Testis (tissue), 2 donors: ENCODE measurements at regions not wholly inside any gene's neighbourhood (a gene's known extent, or its start where the extent isn't known, plus 50 kb on each side); places are given as distances from the start of the nearest gene placed in this dataset.
A peak's percentile ranks its signal among the peaks of the same experiment; 100 is the strongest.

Source experiments
- DNase-seq: peaks from one replicate; pipeline ENCODE4 v3.0.0-alpha.2; 2019
- H3K27ac ChIP-seq, 2 donors: fragments of 200-600 bp; sonication (generic); one replicate each; pipeline ENCODE4 v1.5.1; 2019
- H3K27me3 ChIP-seq: fragments of 200-600 bp; sonication (generic); one replicate; pipeline ENCODE4 v1.5.1; 2019
- H3K36me3 ChIP-seq: fragments of 200-600 bp; sonication (generic); one replicate; pipeline ENCODE4 v1.5.1; 2017; ENCODE audit warnings: low read depth; ENCODE audit errors: missing control alignments
- H3K4me1 ChIP-seq: fragments of 200-600 bp; sonication (generic); one replicate; pipeline ENCODE4 v1.5.1; 2019
- H3K4me3 ChIP-seq, 2 donors: fragments of 200-600 bp; sonication (generic); one replicate each; pipeline ENCODE4 v1.5.1; 2017 to 2019
- H3K9me3 ChIP-seq: fragments of 200-600 bp; sonication (generic); one replicate; pipeline ENCODE4 v1.5.1; 2017
- POLR2A ChIP-seq: fragments of 450-650 bp; IDR thresholded peaks from one replicate; pipeline ENCODE4 v1.6.1; 2017; ENCODE audit warnings: antibody characterized with exemption, mild to moderate bottlenecking, moderate library complexity
- WGBS, 2 donors: methylation state at CpG; one replicate each; pipeline ENCODE4 v1.1.5; 2018; 5-methylcytosine and 5-hydroxymethylcytosine counted together
- intact Hi-C: fragments of 100-400 bp; cut with DNase I; formaldehyde crosslinking; loops from one replicate; pipeline ENCODE4 v1.15.1; 2023; ENCODE audit warnings: low total_unique reads
- TF ChIP-seq, protein P1 (sequence below), 3 experiments: fragments of 450-650 bp in 2 of 3; fragments of 200-600 bp in 1 of 3; sonication (generic) in 1 of 3; IDR thresholded peaks; one replicate each; pipeline ENCODE4 v1.5.1; 2016 to 2019; ENCODE audit warnings: antibody characterized with exemption in 3 of 3, mild to moderate bottlenecking in 2 of 3, moderate library complexity in 1 of 3

DNA sequence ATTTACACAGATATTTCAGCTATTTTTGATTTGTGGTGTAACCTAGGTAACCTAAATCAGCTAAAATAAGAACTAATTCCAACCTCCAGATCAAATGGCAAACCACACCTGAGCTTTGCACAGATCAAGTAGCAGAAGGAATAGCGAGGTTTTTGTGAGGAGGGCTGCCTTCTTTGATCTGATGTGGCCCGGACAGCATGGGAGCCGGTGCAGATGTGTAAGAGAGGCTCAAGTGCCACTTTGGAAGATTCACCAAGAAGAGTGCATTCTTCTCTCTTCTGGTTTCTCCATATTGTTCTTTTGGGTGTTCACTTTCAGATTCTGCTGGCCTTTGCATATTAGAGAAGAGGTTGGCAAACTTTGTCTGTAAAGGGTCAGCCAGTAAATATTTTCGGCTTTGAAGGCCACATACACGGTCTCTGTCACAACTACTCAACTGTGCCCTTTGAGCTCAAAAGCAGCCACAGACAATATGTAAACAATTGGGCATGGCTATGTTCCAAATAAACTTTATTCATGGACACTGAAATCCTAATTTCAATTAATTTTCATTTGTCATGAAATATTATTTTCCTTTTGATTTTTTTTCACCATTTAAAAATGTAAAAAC, 78.9 kb upstream of the FAM9C start:
- Histone ChIP-seq H3K4me1 (peaks cover 2% of the 10 kb centered on the region), H3K4me3 (no peak overlapping the region), H3K36me3 (no peaks in the 10 kb centered on the region), H3K27me3 (no peaks in the 10 kb centered on the region), H3K27ac (no peak overlapping the region), H3K9me3 (no peaks in the 10 kb centered on the region)
- TF ChIP-seq POLR2A: no peak
- TF ChIP-seq, protein P1, sequence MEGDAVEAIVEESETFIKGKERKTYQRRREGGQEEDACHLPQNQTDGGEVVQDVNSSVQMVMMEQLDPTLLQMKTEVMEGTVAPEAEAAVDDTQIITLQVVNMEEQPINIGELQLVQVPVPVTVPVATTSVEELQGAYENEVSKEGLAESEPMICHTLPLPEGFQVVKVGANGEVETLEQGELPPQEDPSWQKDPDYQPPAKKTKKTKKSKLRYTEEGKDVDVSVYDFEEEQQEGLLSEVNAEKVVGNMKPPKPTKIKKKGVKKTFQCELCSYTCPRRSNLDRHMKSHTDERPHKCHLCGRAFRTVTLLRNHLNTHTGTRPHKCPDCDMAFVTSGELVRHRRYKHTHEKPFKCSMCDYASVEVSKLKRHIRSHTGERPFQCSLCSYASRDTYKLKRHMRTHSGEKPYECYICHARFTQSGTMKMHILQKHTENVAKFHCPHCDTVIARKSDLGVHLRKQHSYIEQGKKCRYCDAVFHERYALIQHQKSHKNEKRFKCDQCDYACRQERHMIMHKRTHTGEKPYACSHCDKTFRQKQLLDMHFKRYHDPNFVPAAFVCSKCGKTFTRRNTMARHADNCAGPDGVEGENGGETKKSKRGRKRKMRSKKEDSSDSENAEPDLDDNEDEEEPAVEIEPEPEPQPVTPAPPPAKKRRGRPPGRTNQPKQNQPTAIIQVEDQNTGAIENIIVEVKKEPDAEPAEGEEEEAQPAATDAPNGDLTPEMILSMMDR (IDR thresholded peaks at IDR 0.05): no peak
- intact Hi-C loops: no loop called here
- 59 to 66% methylated on average over 5 of the region's 5 CpGs for WGBS, 2 donors
- no peak for DNase-seq

DNA sequence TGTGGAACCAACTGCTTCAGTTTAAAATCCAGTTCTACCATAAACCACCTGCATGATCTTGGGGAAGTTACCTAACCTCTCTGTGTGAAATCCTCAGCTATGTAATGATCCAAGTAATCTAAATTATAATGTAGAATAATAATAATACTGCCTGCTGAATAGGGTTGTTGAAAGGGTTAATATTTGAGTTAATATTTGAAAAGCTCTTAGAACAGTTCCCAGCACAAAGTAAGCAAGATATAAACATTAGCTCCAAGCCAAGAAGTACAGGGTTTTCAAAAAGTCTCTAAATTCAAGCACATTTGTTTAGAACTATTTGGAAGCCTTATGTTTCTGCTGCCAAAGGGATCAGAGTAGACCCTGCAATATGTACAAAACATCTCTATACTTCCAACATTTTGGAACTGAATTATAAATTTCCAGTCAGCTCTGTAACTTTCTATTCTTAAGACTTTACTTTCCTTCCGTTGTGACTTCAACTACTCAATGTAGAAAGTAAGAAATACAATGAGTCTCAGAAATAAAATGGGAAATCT, 76.7 kb upstream of the FAM9C start:
- intact Hi-C loops: no loop called here
- WGBS, 2 donors: 40 to 50% methylated on average over 1 of the region's 1 CpG
- H3K36me3 ChIP-seq: no peaks in the 10 kb centered on the region
- H3K9me3 ChIP-seq: no peaks in the 10 kb centered on the region
- H3K27ac ChIP-seq: peak overlapping the region in 1 of 2 donors; percentile 64
- H3K4me1 ChIP-seq: peaks cover 2% of the 10 kb centered on the region
- no peaks in the 10 kb centered on the region for H3K27me3 ChIP-seq
- TF ChIP-seq, protein P1 (IDR thresholded peaks at IDR 0.05): no peak
- TF ChIP-seq POLR2A: no peak
- no peak for DNase-seq
- no peak overlapping the region for H3K4me3 ChIP-seq

- TF ChIP-seq, protein P1 (IDR thresholded peaks at IDR 0.05): no peak
- no peak for TF ChIP-seq POLR2A
- H3K36me3 ChIP-seq: no peaks in the 10 kb centered on the region
- DNase-seq: peak; percentile 48
- H3K27me3 ChIP-seq: no peaks in the 10 kb centered on the region
- H3K4me3 ChIP-seq: no peak overlapping the region
- 55 to 60% methylated on average over 6 to 7 of the region's 7 CpGs for WGBS, 2 donors
- peaks cover 2% of the 10 kb centered on the region for H3K4me1 ChIP-seq
- peak overlapping the region in 1 of 2 donors; percentile 64 for H3K27ac ChIP-seq
- H3K9me3 ChIP-seq: no peaks in the 10 kb centered on the region
- intact Hi-C loops: no loop called here
Observed at GRCh38 chrX:13120017-13120416, 75.6 kb upstream of the FAM9C start.

GRCh38 chrX:13119386-13119785, 75.0 kb upstream of the FAM9C start:
- 64 to 78% methylated on average over 3 of the region's 3 CpGs for WGBS, 2 donors

More at GRCh38 chrX:13119386-13119785, 75.0 kb upstream of the FAM9C start:
- Histone ChIP-seq H3K4me3 (no peak overlapping the region), H3K27me3 (no peaks in the 10 kb centered on the region), H3K36me3 (no peaks in the 10 kb centered on the region), H3K4me1 (peaks cover 2% of the 10 kb centered on the region), H3K9me3 (no peaks in the 10 kb centered on the region), H3K27ac (peak overlapping the region in 1 of 2 donors; percentile 64)
- DNase-seq: no peak
- TF ChIP-seq, protein P1 (IDR thresholded peaks at IDR 0.05): no peak
- no peak for TF ChIP-seq POLR2A
- intact Hi-C loops: no loop called here
